Activated T-helper 1 cell treated with anti-CD3 and anti-CD28 coated beads, Interleukin-2, amount 50 U/mL, for 16 hours (primary cell): ENCODE measurements at regions not wholly inside any gene's neighbourhood (a gene's known extent, or its start where the extent isn't known, plus 50 kb on each side); places are given as distances from the start of the nearest gene placed in this dataset.

Source experiments
- DNase-seq, 2 donors: peaks; one replicate each; pipeline ENCODE4 v3.0.0-alpha.2; 2020; ENCODE audit warnings: low read depth in 1 of 2, low spot score in 1 of 2

DNA sequence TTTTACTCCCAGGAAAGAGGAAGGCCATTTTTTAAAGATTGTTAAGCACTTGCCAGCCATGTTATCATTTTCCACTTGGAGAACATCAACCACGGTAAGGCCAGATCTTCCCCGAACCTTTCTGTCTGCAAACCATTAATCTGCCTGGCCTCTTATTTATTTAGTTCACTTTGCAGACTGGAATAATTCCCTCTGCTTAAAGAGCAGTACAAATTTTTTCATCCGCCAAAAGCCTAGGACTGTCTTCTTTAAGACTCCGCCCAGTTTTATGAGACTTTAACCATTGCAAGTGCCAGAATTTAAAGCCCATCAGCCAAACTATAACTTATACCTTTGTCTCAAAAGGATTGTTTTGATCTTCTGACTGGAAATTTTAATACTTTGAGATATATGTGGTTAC, 426.3 kb downstream of the KCTD12 start:
- no peak for DNase-seq

DNA sequence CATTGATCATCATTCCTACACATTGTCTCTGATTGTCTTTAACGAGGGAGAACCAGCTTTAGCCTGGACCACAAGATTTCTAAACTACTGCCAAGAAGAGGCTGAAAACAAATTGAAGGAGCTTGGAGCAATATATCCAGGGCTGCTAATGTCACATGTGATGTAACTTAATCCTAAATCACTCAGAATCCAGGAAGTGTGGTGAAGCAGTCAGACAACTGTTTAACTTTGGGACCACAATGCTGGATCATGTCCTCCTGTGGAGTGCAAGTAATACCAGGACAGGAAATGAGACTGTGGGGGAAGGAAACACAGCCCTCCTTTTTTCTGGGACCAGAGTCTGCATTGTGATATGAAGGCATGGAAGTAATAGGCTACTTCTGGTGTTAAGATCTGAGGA, 430.2 kb downstream of the KCTD12 start:
- DNase-seq = no peak

DNA sequence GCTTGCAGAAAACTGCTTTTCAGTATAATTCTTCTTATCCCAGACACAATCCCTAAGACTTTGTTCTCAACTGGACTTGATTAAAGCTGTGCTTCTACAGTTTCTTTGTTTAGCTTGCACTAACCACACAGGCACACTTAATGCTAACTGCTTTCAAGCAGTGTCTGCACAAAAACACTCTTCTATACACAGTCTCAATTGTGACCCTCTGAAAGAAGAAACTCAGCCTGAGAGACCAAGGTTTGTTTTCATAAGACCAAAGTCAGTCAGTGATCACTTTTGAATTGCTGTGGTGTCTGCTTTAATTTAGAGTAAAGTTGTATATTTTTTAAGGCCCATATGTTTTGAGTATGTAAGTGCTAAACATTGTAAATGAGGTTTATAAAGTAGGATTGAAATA, 431.2 kb downstream of the KCTD12 start:
- no peak for DNase-seq

DNA sequence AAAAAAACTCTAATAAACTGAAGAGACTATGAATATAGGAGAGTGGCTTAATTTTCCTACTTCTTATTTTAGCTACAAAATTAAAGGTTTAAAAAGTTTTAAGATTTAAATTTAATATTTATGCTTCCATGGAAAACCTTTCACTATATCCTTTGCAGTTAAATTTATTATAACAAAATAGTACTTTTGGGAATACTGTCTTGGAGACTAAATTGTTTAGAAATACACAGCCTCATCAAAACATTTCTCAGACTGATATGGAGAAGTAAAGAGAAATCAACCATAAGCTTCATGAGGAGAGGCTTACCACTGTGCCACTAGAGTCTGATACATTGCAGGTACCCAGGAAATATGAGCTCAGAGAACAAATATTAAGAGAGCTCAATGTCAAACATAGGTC, 436.5 kb downstream of the KCTD12 start:
- no peak for DNase-seq

DNA sequence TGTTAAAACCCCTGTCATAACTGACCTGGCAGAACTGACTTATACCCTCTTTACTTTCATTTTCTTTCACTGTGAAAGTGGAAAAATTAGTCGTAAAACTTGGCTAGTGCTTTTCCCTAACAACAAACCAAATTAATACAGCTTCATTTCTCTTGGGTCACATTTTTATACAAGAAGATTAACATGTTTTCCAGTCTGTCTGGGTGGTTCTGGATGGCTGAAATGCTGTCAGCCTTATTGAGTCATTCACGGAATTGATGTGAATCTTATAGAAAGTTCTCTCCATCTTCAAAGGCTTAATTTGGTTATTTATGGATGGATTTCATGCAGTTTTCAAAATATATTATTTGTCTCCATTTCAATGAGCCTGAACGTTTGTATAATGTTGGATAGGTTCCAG, 440.0 kb downstream of the KCTD12 start:
- DNase-seq = no peak

DNA sequence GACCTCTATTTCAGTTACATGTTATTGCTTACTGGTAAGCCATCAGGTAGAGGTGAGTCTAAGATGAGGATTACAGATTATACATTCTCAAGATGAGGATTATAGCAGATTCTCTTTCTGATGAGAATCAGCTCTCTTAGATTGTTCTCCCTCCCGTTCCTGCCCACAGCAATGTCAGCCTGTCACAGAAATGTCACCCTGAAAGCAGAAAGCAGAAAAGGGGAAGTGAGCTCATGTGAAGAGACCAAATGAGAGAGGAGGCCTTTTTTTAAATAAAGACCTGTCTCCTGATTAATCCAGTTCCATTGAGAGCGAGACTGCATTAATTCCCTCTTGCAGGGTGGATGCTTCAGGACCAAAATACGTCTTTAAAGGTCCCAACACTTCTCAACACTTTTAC, 445.6 kb downstream of the KCTD12 start:
- no peak for DNase-seq

DNA sequence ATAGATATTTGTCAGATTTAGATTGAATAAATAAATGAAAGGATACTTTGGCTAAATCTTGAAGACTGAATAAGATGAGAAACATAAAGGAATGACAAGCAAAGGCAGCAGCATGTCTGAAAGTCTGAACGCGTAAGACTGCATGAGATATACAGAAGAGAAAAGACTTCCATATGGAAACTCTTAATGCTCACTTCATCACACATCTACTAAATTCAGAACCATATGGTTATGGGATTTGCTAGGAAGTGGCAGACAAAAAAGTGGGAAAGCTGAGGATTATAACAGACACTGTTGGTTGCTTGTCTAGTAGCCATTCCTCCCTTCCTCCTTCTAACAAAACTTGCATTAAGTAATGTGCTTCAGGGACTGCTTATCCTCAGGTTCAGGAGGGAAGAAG, 446.7 kb downstream of the KCTD12 start:
- DNase-seq = no peak

DNA sequence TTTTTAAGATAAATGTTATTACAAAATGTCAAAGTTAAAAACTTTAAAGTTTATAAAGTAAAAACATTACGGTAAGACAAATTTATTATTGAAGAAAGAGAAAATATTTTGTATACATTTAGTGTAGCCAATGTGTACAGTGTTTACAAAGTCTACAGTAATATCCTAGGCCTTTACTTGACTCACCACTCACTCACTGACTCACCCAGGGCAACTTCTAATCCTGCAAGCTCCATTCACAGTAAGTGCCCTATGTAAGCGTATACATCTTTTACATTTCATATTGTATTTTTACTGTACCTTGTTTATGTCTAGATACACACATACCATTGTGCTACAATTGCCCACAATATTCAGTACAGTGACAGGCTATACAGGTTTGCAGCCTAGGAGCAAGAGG, 448.2 kb downstream of the KCTD12 start:
- DNase-seq = no peak

DNA sequence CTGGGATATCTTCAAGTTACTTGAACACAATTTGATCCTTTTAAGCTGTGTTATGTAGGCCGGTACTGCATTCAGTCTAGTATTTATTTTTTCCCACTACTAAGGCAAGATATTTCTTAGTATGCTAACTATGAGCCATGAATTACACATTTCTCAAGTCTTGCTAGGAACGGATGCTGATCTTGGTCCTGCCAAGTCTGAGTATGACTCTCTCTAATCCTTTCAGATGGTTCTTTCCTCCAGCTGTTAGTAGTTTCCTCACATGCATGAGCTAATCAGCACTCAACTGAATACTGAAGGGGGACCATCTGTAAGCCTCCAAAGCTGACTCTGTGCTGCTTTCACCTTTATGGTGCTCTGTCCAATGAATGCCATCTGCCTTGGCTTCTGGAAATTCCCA, 460.3 kb downstream of the KCTD12 start:
- DNase-seq = no peak

DNA sequence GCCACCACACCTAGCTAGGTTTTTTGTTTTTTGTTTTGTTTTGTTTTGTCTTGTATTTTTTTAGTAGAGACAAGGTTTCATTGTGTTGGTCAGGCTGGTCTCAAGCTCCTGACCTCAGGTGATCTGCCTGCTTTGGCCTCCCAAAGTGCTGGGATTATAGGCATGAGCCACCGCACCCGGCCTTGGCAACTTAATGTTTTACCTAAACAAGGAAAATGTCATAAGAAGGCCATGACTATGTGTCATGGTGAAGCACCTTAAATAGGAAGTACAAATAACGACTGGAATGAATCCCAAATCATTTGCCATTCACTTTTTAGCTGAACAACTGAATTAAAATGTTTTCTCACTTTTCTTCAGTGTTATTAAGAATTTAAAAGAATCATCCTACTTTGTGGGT, 465.2 kb downstream of the KCTD12 start:
- DNase-seq = no peak

DNA sequence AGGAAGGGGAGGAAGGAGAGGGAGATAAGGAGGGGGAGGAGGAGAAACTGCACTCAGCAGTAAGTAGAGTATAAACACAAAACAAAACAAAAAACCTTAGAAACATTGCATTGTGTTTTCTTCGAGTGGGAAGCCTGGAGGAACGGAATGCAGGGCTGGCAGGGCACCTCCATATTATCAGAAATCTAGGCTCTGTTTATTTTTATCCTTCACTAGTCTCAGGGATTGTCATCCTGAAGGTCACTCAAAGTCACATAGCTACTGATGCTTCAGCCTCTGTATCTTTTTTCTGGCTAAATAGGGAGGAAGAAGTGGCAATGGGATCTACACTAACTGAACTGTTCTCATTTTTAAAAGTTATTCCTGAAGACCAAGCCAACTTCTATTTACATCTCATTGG, 467.8 kb downstream of the KCTD12 start:
- DNase-seq = no peak

DNA sequence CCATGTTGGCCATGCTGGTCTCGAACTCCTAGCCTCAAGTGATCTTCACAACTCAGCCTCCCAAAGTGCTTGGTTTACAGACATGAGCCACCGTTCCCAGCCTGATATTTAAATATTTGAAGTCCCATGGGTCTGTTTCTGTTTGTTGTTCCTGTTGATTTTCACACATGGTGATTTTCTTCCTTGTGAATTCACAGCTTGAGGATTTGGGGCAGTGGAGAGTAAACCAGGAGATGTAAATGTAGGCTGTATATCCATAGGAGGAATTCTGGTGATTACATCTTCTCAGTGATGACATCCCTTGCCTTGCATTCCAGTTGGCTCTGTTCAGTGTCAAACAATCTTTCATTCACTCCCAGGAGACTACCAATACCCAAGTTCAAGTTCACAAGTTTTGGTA, 471.9 kb downstream of the KCTD12 start:
- DNase-seq = no peak

DNA sequence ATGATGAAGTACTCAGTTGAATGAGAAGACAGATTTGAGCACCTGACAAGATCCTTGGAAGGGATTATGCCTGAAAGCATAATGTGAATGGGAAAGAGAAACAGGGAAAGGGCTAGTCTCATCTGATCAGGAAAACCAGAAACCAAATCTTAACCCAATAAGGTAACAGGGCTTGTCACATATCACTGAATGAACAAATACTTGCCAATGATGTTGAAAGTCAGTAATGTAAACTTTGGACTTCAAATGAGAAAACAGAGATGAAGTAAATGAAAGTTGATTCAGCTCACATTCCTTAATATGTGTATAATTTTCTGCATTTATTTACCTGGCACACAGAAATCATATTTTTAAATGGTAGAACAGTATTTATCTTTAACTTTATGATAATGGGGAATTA, 480.0 kb downstream of the KCTD12 start:
- no peak for DNase-seq

DNA sequence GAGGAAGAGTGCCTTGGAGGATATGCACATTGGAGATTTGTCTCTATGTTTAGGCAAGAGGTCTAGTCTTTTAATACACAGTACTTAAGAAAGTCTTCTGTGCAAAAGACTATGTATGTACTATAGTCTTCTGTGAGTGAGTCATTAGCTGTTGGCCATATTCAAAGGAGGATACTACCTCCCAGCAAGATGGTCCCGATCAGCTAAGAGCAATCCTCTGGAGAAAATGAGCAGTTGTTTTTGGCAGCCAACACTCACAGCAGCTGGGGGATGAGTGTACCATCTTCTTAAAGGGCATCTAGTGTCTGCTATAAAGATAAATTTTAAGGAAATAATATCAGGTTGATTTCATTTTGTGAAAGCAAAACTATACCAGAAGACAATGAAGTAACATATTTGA, 487.8 kb downstream of the KCTD12 start:
- no peak for DNase-seq

DNA sequence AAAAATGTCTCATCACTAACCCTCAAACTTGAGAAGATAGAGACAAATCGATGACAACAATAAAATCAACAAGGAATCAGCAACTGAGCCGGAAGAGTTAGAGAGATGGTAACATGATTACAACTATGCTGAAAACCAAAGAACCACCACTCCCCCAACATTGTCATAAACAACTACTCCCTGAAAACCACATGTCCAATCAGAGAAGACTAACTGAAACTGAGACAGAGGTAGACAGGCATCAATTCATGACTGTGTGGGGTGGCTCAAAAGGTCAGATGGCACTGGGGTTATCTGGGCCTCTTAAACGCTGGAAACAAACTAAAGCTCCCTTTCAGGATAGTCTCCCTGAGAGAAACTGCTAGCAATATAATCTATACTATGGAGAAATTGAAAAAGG, 488.8 kb downstream of the KCTD12 start:
- DNase-seq = no peak

DNA sequence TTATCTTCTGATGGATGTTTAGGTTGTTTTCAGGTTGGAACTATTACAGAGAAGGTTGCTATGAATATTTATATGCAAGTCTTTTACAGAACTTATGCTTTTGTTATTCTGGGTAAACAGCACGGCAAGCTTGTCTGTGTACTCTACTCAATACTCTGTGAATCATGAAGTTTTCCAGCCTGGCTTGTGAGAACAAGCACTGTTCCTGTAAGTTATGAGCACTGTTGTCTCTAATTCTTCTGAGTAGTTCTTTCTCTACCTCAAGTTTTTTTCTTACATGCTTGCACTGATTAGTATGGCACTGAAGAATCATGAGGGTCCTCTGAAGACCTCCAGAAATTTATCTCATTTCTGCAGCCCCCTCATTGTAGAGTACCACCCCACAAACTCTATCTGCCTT, 496.9 kb downstream of the KCTD12 start:
- no peak for DNase-seq

DNA sequence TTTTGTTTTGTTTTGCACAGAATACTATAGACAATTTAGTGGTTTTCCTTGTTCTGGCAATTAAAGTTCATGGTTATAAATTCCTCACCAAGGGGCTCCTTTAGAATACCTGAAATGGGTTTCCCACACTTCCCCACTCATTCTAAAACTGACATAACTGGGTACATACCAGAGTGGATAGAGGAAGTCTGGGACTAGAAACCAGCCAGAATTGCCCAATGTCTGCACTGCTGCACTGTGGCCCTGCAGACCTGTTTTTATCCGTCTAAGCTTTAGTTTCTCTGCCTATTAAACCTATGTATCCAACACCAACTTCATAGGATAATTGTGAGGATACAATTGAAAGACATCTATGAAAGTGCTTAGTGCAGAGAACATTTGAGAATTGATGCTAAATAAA, 498.6 kb downstream of the KCTD12 start:
- DNase-seq = no peak

DNA sequence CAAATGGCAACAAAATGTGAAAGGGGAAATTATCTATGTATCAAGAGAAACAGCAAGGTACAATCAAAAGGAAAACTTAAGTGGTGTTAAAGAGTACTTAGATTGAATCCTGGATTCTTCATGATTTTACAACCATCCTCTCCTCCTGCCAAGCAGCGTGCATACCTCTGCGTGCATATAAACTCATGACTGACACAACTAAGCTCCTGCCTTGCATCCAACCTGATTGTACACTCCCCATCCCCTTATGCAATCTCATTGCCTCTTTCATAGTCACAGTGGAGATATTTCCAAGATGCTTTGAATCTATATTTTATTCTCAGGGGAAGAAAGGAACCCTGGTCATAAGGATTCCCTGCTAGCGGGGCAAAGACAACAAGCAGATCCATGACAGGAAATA, 499.9 kb downstream of the KCTD12 start:
- no peak for DNase-seq

DNA sequence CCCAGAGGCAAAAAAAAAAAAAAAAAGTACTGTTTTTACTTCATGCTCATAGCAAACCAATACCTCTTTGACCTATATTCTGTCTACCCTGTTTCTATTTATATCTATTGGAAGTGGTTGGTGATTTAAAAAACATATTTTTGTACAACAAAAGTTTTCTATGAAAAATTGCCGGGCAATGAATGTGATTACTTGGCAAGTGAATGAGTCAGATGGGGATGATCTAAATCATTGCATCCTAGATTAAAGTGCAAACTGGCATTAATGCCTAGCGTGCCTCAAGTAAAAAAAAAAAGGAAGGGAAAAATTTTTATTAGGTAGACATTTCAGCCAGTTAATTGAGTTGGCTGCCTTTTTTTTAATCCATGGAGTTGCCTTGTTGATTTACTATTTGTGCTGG, 500.6 kb downstream of the KCTD12 start:
- DNase-seq = no peak

DNA sequence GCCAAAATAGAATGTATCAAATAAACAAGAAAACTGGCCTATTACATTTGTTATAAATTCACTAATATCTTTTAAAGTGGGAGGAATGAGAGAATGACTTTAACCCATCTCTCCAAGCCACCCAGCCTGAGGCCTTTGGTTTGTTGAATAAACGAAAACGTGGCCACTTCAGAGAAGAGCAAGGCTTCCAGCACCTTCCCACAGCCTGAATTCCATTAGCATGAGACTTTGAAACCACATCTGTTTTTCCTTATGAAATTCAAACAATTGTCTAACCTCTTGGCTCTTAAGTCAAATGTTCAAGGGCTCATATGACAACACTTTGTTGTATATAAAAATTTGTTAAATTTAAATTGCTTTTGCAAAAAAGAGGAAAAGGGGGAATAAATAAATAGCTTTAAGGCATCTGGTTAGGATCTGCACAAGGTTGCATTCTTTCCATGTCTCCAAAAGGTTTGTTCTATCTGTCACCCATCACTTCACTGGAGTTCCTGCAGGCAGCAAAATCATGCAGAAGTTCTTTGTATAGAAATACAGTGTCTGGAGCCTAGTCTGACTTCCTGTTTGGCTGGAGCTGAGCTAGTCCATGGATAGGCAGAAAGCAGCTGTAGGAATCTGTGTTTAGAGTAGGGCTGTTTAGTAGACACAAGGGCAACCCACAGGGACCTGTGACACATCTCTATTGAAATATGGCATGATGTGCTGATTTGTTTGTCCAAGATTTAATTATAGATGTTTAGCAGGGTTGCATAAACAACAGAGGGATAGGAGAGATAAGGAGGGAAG, 502.3 kb downstream of the KCTD12 start:
- DNase-seq = no peak

DNA sequence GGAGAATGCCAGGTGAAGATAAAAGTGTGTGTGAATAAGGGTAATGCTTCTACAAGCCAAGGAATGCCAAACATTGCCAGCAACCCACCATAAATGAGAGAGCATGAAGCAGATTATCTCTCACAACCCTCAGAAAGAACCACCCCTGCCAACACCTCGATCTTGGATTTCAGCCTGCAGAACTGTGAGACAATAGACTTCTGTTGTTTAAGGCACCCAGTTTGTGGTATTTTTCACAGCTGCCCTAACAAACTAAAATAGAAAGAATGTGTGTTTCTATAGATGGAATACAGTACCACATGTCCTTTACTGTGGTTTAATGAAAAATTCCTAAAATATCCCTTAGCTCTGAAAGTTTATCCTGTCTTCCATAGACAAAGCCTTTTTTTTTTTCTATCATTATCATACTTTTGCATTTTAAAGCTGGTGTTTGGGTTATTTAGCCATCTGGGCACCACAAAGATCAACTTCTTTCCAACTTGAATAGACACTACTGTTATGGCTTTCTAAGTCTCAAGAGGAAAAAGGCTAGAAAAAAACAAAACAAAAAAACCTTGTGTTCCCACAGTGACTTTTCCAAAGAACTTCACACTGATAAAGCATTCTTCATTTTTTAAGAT, 505.6 kb downstream of the KCTD12 start:
- DNase-seq = no peak

DNA sequence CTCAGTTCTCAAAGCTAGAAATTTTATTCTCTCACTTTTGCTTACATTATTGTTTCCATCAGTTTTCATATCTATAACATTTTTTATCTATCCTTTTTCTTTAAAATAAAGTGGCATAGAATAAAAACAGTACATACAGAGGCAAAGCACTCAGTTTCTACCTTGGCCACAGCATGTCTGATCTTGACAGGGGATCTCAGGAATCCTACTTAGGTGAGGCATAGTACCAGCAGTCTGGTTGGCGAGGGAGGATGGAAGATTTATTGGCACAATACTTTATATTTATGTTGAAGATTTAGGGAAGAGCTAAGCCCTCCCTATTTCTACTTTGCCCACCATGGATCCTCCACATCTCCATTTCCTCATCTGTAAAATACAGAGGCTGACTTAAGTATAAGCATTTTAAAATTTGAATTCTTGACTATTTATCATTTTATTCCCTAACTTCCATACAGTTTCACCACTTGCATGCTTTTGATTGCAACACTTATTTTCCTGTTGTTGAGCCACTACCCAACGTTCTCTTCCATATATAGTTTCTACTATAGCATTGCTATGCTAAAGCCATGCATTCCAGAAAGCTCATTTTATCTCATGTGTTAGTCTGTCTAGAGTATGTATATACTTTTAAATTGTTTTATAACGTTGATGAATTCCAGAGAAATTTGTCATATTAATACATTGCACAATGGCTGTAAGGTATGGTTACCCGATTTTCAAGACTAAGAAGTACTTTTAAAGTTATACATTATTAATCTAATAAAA, 506.7 kb downstream of the KCTD12 start:
- DNase-seq = no peak
